GM12864 (cell line): ENCODE measurements at regions not wholly inside any gene's neighbourhood (a gene's known extent, or its start where the extent isn't known, plus 50 kb on each side); places are given as distances from the start of the nearest gene placed in this dataset.

Source experiments
- DNase-seq: peaks from one replicate; pipeline ENCODE4 v3.0.0-alpha.2; 2011; ENCODE audit warnings: low read depth
- H3K4me3 ChIP-seq: 2 replicates; pipeline ENCODE4 v1.5.1; 2011; ENCODE audit warnings: mild to moderate bottlenecking, low read depth, low read length, control low read depth
- TF ChIP-seq, protein P1 (sequence below): IDR thresholded peaks from 2 replicates; pipeline ENCODE4 v1.5.1; 2011; ENCODE audit warnings: low read depth, mild to moderate bottlenecking, moderate library complexity, low read length, control low read depth, inconsistent platforms; ENCODE audit errors: missing control alignments

GRCh38 chr4:179867300-179867878 is 2375.8 kb upstream of the TENM3 start:
- no peak for DNase-seq
- TF ChIP-seq, protein P1, sequence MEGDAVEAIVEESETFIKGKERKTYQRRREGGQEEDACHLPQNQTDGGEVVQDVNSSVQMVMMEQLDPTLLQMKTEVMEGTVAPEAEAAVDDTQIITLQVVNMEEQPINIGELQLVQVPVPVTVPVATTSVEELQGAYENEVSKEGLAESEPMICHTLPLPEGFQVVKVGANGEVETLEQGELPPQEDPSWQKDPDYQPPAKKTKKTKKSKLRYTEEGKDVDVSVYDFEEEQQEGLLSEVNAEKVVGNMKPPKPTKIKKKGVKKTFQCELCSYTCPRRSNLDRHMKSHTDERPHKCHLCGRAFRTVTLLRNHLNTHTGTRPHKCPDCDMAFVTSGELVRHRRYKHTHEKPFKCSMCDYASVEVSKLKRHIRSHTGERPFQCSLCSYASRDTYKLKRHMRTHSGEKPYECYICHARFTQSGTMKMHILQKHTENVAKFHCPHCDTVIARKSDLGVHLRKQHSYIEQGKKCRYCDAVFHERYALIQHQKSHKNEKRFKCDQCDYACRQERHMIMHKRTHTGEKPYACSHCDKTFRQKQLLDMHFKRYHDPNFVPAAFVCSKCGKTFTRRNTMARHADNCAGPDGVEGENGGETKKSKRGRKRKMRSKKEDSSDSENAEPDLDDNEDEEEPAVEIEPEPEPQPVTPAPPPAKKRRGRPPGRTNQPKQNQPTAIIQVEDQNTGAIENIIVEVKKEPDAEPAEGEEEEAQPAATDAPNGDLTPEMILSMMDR, result peak; percentile 70
- H3K4me3 ChIP-seq, result no peak overlapping the region

GRCh38 chr4:179871726-179872125 is 2371.5 kb upstream of the TENM3 start:
- TF ChIP-seq, protein P1, result no peak
- DNase-seq, result no peak
- H3K4me3 ChIP-seq, result no peak overlapping the region

DNA sequence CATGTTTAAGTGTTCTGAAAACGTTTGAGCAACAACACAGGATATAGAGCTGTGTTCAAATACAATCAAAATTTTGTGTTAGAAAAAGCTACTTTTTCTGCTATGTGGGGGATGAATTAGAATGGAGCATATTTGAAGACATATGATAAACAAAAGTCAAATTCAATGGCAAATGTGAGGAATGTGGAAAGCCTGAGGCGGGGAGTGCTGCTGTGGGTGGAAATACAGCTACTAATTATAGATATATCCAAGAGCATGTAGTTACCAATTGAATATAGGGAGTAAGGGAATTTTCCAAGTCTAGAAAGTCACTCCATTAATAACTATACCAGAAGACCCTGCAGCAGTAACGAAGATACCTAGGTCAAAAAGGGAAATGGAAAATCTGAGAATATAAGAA is 2370.4 kb upstream of the TENM3 start:
- H3K4me3 ChIP-seq, result no peak overlapping the region
- no peak for DNase-seq
- TF ChIP-seq, protein P1, result no peak

DNA sequence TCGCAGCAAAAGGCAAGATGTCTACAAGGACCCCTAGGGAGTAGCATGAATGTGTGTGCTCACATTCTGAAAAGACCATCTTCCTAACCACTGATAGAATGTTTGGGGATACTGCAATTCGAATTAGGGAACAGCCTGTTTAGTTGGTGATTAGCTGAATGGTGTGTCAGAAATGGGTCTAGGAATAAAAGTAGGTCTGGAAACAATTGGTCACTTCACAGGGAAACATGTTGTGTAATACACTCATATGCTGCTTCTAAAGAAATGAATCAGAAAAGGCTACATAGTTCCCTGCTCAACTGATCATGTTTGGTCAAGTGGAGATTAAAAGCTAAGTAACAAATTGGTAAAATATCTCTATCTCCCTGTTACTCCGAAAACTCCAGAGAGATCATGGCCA is 2362.4 kb upstream of the TENM3 start:
- TF ChIP-seq, protein P1, result no peak
- DNase-seq, result no peak
- H3K4me3 ChIP-seq, result no peak overlapping the region

GRCh38 chr4:179894066-179894778 is 2349.0 kb upstream of the TENM3 start:
- TF ChIP-seq, protein P1, result no peak
- no peak for DNase-seq

GRCh38 chr4:179919587-179919986 is 2323.6 kb upstream of the TENM3 start:
- DNase-seq, result no peak
- no peak overlapping the region for H3K4me3 ChIP-seq
- TF ChIP-seq, protein P1, result no peak

More at GRCh38 chr4:179894066-179894778, 2349.0 kb upstream of the TENM3 start:
- H3K4me3 ChIP-seq, result no peak overlapping the region

DNA sequence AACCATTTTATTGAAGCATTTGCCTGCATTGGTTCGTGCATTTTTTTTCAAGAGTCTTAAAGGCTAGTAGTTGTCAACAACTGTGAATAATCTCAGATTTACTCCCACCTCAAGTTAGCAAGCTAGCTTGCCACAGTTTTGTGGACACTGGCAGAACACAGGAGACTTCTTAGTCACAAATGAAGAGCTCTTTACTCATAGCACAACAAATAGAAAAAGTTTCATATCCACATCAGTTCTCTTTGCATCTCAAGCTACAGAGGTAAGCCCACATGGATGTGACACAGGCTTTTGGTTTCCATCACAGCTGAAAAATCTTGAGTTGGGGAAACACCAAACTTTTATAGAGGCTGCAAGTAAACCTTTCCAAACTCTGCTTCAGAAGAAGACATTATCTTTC is 2315.7 kb upstream of the TENM3 start:
- TF ChIP-seq, protein P1, result no peak
- DNase-seq, result no peak
- H3K4me3 ChIP-seq, result no peak overlapping the region
